ENCODE measurements at regions not wholly inside any gene's neighbourhood (a gene's known extent, or its start where the extent isn't known, plus 50 kb on each side); places are given as distances from the start of the nearest gene placed in this dataset.

DNA sequence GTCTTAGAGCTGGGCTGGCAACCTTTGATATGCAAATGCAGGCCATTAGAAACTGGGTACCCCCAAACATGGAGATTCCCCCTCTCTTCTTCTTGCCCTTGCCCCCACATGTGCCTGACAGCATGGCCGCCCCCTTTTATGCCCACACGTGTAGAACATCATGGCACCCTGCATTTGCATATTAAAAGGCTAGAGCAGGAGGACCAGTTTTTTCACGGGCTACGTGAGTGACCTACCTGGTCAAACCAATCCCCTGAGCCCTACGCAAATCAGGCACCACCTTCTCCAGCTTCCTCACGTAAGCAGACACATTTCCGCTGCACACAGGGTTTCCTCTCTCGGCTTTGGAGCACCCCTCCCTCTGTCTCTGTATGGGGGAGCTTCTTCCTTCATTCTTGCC is 110.9 kb upstream of the COPS8 start:
- DNase-seq (ENCODE audit: low spot score) = no peak

DNA sequence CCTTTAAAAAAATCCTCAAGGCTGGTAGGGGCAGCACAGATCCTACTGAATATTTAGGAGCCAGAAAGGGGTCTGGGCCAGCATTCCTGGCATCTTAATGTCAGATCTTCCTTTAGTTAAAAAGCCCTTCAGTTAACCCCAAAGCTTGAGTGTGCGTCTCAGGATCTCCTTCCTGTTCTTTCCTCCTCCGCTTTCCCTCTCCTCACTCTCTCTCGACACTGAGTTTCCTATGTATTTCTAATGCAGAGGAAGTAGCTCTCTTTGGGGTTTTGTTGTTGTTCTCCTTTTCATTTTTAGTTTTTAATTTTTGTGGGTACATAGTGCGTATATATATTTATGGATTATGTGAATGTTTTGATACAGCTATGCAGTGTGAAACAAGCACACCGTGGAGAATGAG is 109.9 kb upstream of the COPS8 start:
- no peak for DNase-seq (ENCODE audit: low spot score)

DNA sequence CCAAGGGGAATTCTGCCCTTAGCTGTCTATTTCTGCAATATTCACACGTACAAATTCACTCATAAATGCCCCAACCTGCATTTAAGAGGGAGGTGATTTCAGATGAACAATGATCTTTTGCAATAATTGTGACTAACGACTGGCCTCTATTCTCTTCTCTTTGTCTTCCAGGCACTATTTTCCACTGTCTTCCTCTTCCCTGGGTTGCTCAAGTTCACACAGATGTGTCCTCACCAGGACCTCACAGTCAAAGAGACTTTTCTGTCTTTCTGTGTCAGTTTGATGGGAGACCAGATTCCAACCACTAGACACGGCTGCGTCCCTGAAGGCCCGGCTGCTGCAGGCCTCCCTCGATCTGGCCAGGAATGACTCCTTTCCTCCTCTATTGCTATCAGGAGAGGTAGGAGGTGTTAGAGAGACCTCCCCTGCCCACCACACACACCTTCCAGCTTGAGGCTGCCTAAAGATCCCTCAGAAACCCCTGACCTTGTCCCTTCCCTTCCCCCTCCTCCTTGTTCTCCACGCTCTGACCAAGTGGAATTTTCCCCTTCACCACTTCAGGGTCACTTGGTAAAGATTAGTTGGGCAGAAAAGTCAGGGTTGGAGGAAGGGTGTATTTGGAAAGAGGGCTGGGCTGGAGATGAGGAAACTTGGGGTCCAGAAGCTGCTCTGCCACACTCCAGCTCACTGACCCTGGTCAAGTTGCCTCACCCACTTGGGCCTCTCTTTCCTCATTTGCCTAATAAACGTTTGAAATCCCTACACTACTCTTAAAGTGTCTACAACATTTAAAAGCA is 109.2 kb upstream of the COPS8 start:
- no peak for DNase-seq (ENCODE audit: low spot score)

DNA sequence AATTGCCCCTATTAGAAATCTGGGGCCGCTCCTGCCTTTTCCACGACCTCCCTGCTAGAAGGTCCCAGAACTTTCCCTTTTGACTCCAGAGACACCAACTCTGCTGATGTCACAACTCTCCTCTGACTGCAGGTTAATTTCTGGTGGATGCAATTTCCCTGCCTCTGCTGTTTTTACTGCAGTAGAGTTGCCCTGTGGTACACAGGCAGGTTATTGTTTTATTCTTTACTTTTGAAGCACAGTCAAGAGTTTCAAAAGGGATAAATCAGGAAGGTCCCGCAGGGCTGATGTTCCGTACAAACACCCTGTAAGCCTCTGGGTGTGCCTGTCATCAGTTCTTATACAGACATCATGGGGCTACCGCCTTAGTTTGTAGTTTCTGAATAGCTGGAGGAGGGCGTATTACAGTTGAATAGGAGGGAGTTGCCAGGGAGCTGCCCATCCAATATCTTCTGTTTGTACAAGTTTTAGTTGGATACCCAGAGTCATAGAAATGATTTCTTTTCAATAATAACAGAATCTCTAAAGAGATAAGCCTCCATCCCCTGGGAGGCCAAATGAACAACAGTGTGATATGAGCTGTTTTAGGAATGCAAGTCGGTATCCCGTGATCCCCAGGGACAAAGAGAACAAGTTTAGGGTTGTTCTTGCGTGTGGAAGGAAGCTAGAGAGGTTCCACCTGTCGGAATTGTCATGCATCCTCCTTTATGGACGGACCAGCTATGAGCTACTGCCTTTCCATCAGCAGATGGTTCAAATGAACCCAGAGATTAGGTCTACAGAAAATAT is 108.4 kb upstream of the COPS8 start:
- DNase-seq (ENCODE audit: low spot score) = no peak

DNA sequence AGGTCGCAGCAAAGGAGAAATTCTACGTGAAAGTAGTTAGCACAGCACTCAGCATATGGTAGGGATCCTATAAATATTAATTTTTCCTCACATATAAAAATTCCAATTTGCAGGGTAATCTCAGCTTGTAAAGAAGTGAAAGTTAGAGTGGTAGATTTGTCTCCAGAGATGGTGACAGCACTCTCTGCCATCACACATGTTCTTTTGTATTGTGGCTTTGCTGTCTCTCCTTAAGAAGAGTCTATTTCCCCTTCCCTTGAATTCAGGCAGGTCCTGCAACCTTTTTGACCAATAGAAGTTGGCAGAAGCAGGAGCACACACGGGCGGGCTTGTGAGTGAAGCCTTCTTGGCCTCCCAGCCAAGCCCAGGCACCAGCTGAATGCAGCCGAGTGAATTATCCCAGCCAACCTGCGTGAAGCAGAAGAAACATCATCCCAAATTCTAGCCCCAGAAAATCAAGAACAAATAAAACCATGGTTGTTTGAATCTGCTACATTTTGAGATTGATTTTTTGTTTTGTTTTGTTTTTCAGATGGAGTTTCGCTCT is 107.8 kb upstream of the COPS8 start:
- no peak for DNase-seq (ENCODE audit: low spot score)

DNA sequence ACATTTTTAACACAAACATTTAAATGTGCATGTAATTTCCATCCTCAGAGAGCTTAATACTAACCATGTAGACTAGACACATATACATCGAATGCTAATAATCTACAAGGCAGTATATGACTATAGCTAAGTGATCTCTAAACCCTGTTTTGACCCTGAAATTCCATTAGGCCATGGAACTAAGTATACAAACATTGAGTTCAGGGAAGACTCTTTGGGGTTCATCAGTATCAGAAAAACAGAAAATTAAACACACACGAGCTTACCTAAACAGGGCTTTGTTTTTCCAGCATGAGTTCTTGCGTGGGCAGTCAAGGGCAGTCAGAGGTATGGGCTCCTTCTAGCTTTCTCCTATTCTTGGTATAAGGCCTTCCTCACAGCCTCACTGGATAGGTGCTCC is 106.0 kb upstream of the COPS8 start:
- no peak for DNase-seq (ENCODE audit: low spot score)

- no peak for DNase-seq (ENCODE audit: low spot score)
Measured at GRCh38 chr2:236980961-236981360, 104.7 kb upstream of the COPS8 start.

DNA sequence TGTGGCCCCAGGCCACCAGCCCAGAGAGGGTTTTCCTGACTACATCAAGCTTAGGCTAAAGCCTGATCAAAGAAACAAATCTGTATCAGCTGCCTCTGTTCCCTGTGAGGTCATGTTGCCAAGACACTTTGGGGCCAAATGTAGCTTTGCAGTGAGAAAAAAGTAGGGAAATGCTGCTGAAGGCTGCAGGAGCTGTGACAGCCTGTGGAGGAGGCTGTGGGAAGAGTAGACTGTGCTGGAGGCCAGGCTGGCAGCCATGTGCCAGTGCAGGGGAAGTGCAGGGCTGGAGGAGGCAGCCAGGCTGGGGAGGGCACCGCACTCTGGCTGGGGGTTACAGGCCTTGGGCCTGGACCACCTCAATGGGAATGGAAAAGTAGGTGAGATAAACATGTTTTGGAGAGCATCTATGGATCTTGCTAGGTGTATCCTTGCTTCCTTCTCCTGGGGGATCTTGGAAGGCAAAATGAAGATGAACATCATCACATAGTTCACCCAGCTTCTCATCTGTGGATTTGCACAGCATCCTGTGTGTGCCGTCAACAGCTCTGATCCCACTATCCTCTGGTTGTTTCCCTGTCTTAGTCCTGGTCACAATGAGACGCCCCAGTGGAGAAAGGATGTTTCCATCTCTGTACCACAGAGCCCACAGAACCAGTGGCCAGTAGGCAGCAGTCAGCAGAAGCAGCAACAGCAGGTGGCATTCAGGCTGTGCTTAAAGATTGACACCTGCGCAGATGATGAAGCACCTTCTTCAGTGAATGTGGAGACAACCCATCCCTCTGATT is 103.8 kb upstream of the COPS8 start:
- no peak for DNase-seq (ENCODE audit: low spot score)

- DNase-seq (ENCODE audit: low spot score) = no peak
Measured at GRCh38 chr2:236982693-236983455, 102.8 kb upstream of the COPS8 start.

GRCh38 chr2:236984046-236984445 is 101.6 kb upstream of the COPS8 start:
- DNase-seq (ENCODE audit: low spot score) = no peak

- no peak for DNase-seq (ENCODE audit: low spot score)
Measured at GRCh38 chr2:236985761-236986339, 99.8 kb upstream of the COPS8 start.

- DNase-seq (ENCODE audit: low spot score) = no peak
Measured at GRCh38 chr2:236986524-236987330, 99.0 kb upstream of the COPS8 start.

DNA sequence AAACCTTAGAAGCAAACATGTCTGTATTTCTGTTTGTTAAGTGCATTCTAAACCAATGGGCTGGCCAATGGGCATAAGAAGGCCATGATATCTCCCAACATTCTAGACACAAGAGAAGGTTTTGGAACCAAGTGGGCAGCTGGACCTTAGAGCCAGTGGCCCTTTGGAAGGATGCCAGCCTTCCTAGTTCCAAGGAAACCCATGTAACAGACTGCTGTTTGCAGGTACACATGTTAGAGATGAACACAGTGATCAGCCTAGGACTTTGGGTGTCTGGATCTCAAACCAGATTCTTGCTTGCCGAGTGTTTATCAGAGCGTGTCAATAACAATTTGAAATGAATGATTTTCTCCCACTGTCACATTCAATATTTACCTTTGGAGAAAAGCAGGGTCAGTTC is 97.5 kb upstream of the COPS8 start:
- DNase-seq (ENCODE audit: low spot score) = no peak

- DNase-seq (ENCODE audit: low spot score) = no peak
Measured at GRCh38 chr2:236988690-236989624, 96.7 kb upstream of the COPS8 start.

DNA sequence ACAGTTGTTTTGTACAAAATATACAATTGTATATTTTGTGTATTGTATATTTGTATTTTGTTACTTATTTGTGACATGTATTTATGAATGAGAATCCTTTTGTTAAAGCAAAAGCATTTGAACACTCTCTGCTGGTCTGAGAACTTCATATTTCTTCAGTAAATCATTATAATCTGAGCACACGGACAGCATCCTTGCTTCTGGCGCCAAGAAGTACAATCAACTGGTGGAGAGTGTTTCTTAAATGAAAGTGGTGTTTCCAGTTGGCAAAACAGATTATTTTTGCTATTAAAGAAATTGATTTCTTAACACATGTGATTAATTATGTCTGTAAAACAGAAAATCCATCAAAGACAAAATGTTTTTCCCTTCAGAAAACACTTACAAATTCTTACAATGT is 95.1 kb upstream of the COPS8 start:
- DNase-seq (ENCODE audit: low spot score) = no peak

DNA sequence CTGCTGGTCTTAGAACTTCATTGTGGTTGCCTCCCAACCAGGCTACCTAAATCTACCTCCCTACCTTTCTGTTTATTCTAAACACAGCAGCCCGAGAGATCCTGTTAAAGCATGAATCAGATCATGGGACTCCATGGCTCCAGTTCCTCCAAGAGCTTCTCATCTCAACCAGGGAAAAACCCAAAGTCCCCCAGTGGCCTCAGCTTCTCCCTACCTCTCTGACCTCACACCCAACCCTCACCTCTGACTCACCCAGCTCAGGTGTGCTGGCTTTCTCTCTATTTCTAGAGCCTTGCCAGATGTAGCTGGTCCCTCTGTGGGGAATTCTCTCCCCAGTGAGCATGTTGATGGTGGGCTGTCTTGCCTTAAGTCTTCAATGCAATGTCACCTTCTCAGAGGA is 93.8 kb upstream of the COPS8 start:
- no peak for DNase-seq (ENCODE audit: low spot score)

DNA sequence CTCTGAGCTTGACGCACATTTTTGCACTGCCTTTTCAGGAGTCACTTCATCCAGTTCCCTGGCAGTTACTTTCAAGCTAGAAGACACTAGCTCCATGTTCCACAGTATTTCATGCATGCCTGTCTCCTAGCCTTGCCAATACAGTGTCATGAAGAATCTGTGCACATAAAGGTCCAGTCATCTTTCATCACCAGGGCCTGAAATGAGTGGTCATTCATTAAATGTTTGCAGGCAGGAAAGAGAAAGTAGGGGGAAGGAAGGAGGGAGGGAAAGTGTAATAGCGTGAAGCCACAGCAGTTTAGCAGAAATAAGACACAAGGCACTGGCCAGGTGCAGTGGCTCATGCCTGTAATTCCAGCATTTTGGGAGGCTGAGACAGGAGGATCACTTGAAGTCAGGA is 92.4 kb upstream of the COPS8 start:
- DNase-seq (ENCODE audit: low spot score) = no peak

DNA sequence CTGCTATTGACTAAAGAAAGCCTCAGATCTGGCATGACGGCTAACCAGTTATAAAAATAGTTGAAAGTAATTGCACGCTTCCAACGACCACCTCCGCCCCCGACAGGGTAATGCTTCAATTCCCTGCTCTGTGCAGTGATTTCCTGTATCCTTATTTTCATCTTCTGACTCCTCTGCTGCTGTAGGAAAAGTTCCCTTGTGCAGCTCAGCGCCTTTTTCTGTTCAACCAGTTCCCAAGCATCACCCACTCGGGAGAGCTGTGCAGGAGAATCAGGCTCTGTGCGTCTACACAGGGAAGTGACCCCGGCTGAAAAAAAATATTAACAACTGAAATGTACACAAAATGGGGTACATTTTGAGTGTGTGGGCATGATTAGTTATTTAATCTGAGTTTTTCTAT is 91.3 kb upstream of the COPS8 start:
- no peak for DNase-seq (ENCODE audit: low spot score)

DNA sequence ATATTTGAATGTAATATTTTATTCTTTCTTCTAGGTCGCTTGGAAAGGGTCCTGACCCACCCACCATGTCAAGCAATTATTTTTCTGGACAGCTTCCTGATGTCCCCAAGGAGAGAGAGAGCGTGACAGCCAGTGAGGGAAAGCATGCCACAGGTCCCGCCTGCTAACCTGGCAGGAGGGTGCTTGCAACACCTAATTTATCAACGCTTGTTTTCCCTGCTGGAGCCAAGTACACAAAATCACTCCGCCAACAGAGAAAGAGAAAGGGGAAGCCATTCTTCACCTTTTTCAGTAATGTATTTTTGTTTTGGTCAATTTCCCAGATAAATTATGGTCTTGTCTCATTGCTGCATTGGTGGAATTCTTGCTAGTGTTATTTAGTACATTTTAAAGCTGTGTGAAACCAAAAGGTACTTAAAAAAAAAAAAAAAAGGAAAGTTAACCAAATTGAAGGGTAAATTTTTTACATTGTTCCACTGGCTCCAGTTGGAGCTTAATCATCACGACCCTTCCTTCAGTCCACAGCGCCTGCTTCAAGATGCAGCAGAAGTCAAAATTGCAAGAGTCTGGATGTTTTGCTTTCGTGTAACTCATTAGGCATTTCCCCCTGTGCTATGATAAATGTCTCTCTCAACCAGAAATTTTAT is 88.5 kb upstream of the COPS8 start:
- DNase-seq (ENCODE audit: low spot score) = no peak
